HEK293T (cell line): ENCODE measurements at regions not wholly inside any gene's neighbourhood (a gene's known extent, or its start where the extent isn't known, plus 50 kb on each side); places are given as distances from the start of the nearest gene placed in this dataset.

Experiments used
- ARNT ChIP-seq: fragments of 450-650 bp; IDR thresholded peaks from 2 replicates; pipeline ENCODE4 v1.6.1; 2017; ENCODE audit warnings: mild to moderate bottlenecking
- FOXM1 ChIP-seq: fragments of 450-650 bp; IDR thresholded peaks from 2 replicates; pipeline ENCODE4 v1.6.1; 2017; ENCODE audit warnings: mild to moderate bottlenecking, borderline replicate concordance
- ZNF384 ChIP-seq: fragments of 450-650 bp; IDR thresholded peaks from 2 replicates; pipeline ENCODE4 v1.6.1; 2016

DNA sequence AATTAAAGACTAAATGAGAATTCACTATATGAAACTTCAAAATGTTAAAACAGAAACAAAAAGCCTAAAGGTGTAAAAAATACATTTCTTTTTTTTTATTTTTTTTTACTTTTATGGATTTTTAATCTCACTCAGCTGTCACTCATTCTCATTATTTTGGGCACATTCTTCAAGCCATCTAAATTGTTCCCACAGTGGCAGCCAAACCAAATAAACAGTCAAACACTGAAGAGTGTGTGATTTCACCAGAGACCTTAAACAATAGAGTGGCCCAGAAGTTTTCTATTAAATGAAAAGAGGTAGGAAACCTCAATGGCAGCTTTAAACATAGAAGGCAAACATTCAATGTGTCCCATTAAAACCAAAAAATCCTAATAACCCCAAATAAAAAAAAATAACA lies 616.1 kb downstream of the OTOL1 start:
- TF ChIP-seq ARNT (no peak), ZNF384 (no peak), FOXM1 (no peak)
